ENCODE measurements at regions not wholly inside any gene's neighbourhood (a gene's known extent, or its start where the extent isn't known, plus 50 kb on each side); places are given as distances from the start of the nearest gene placed in this dataset.

- no peak for TF ChIP-seq CTCF (IDR thresholded peaks at IDR 0.05)
- Mint-ChIP-seq H3K36me3 (no peaks in the 10 kb centered on the region), H3K4me3 (no peak overlapping the region), H3K27me3 (ENCODE audit: low read depth in 3 of 3) (peaks cover 0 to 3% (median 1%) of the 10 kb centered on the region in 3 donors), H3K4me1 (no peaks in the 10 kb centered on the region), H3K27ac (no peak overlapping the region), H3K9me3 (peaks cover 0 to 4% (median 0%) of the 10 kb centered on the region in 7 donors)
- no peak for DNase-seq
- no peak overlapping the region for H3K27ac ChIP-seq (ENCODE audit: low read depth in 1 of 2, low read length in 2 of 2)
- no peaks in the 10 kb centered on the region for H3K9me3 ChIP-seq (replicated peaks in 1 of 2; ENCODE audit: control insufficient read depth in 1 of 2, insufficient read depth in 1 of 2, low read length in 2 of 2)
- no peak overlapping the region for H3K4me2 ChIP-seq (replicated peaks; ENCODE audit: extremely low read depth, low read length, poor library complexity, severe bottlenecking)
- H3K9ac ChIP-seq (ENCODE audit: insufficient read depth, low read length, poor library complexity, severe bottlenecking): no peak overlapping the region
- H2AFZ ChIP-seq (ENCODE audit: insufficient read depth, low read depth, low read length, poor library complexity, severe bottlenecking): no peak overlapping the region
- no peak overlapping the region for H3K4me3 ChIP-seq (replicated peaks in 1 of 3; ENCODE audit: low read depth in 2 of 3, low read length in 3 of 3)
- intact Hi-C loops (cut with micrococcal nuclease): no loop called here
- no peaks in the 10 kb centered on the region for H4K20me1 ChIP-seq (ENCODE audit: insufficient read depth, low read length)
- H3K79me2 ChIP-seq (ENCODE audit: insufficient read depth, low read length): no peaks in the 10 kb centered on the region
- H3K4me1 ChIP-seq (ENCODE audit: control insufficient read depth in 1 of 2, insufficient read depth in 2 of 2, low read length in 2 of 2): no peaks in the 10 kb centered on the region
- WGBS (ENCODE audit: insufficient coverage): no CpG with 5 or more reads among the region's 1 CpG
- H3K27me3 ChIP-seq (ENCODE audit: control insufficient read depth in 2 of 2, insufficient read depth in 2 of 2, low read length in 2 of 2): no peaks in the 10 kb centered on the region
- H3K36me3 ChIP-seq (replicated peaks in 1 of 2; ENCODE audit: control insufficient read depth in 1 of 2, insufficient read depth in 2 of 2, low read length in 2 of 2): no peaks in the 10 kb centered on the region
Measured at GRCh38 chr4:98210281-98210680, 50.9 kb upstream of the RAP1GDS1 start.

DNA sequence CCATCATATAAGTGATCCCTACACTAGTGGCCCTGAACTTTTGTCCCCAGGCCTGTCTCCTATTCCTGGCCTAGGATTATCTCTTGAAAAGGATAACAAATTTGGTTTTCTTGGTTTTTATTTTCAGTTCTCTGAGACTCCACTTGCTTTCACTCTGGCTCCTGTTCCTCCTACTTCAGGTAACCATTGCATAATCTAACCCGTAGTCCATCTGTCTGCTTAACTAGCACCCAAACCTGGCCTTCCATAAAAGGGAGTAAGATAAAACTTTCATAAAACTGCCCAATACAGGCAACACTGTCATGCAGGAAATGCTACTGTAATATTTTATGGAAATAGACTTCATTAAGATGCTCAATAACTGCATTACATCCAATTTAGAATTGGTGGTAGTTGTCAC lies 52.1 kb upstream of the RAP1GDS1 start:
- no peak overlapping the region for H2AFZ ChIP-seq (ENCODE audit: insufficient read depth, low read depth, low read length, poor library complexity, severe bottlenecking)
- H3K4me2 ChIP-seq (replicated peaks; ENCODE audit: extremely low read depth, low read length, poor library complexity, severe bottlenecking): no peak overlapping the region
- H3K36me3 Mint-ChIP-seq: no peaks in the 10 kb centered on the region
- no peaks in the 10 kb centered on the region for H3K36me3 ChIP-seq (replicated peaks in 1 of 2; ENCODE audit: control insufficient read depth in 1 of 2, insufficient read depth in 2 of 2, low read length in 2 of 2)
- H3K9me3 ChIP-seq (replicated peaks in 1 of 2; ENCODE audit: control insufficient read depth in 1 of 2, insufficient read depth in 1 of 2, low read length in 2 of 2): no peaks in the 10 kb centered on the region
- TF ChIP-seq CTCF (IDR thresholded peaks at IDR 0.05): no peak
- H3K4me3 Mint-ChIP-seq: no peak overlapping the region
- H4K20me1 ChIP-seq (ENCODE audit: insufficient read depth, low read length): no peaks in the 10 kb centered on the region
- H3K27me3 Mint-ChIP-seq (ENCODE audit: low read depth in 3 of 3): peaks cover 0 to 3% (median 1%) of the 10 kb centered on the region in 3 donors
- no peak for DNase-seq
- peaks cover 2 to 3% of the 10 kb centered on the region in 2 donors for H3K4me1 ChIP-seq (ENCODE audit: control insufficient read depth in 1 of 2, insufficient read depth in 2 of 2, low read length in 2 of 2)
- no peak overlapping the region for H3K27ac Mint-ChIP-seq
- H3K27ac ChIP-seq (ENCODE audit: low read depth in 1 of 2, low read length in 2 of 2): no peak overlapping the region
- H3K9me3 Mint-ChIP-seq: peaks cover 0 to 4% (median 0%) of the 10 kb centered on the region in 7 donors
- no peaks in the 10 kb centered on the region for H3K27me3 ChIP-seq (ENCODE audit: control insufficient read depth in 2 of 2, insufficient read depth in 2 of 2, low read length in 2 of 2)
- no CpG with 5 or more reads among the region's 1 CpG for WGBS (ENCODE audit: insufficient coverage)
- intact Hi-C loops (cut with micrococcal nuclease): no loop called here
- H3K79me2 ChIP-seq (ENCODE audit: insufficient read depth, low read length): no peaks in the 10 kb centered on the region
- no peak overlapping the region for H3K4me3 ChIP-seq (replicated peaks in 1 of 3; ENCODE audit: low read depth in 2 of 3, low read length in 3 of 3)
- peaks cover 4% of the 10 kb centered on the region for H3K4me1 Mint-ChIP-seq
- H3K9ac ChIP-seq (ENCODE audit: insufficient read depth, low read length, poor library complexity, severe bottlenecking): no peak overlapping the region

Measured in CD14-positive monocyte (primary cell).